ENCODE measurements at regions not wholly inside any gene's neighbourhood (a gene's known extent, or its start where the extent isn't known, plus 50 kb on each side); places are given as distances from the start of the nearest gene placed in this dataset.

- TF ChIP-seq POLR2A (IDR thresholded peaks at IDR 0.05) (no peak), CTCF (IDR thresholded peaks at IDR 0.05) (no peak)
Observed at GRCh38 chr21:35265170-35265877, 216.2 kb upstream of the RUNX1 start.

All from heart left ventricle (tissue), 13 donors.